ENCODE measurements at regions not wholly inside any gene's neighbourhood (a gene's known extent, or its start where the extent isn't known, plus 50 kb on each side); places are given as distances from the start of the nearest gene placed in this dataset.

DNA sequence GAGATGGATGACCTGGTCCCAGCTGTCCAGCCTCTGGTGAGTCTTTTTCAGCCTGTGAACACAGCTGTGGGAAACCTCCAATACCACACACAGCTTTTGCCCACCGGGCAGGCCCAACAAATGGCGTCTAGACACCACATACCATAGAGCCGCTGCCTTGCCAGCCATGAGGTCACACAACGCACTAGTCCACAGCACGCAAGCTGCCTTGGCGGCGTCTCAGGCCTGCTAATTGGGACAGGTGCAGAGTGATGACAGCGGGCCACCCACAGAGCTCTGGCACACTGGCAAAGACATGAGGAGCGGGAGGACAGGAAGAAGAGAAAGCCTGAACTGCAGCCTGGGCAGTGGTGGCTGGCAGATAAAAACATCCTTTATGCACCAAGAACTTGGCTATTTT is 125.5 kb downstream of the ADAMTS1 start:
- TF ChIP-seq CTCF (IDR thresholded peaks at IDR 0.05) = no peak
- TF ChIP-seq POLR2AphosphoS5 (IDR thresholded peaks at IDR 0.05) = no peak
- no peak for TF ChIP-seq POLR2A (IDR thresholded peaks at IDR 0.05; ENCODE audit: low read depth)
